Kidney glomerular epithelial cell (primary cell): ENCODE measurements at regions not wholly inside any gene's neighbourhood (a gene's known extent, or its start where the extent isn't known, plus 50 kb on each side); places are given as distances from the start of the nearest gene placed in this dataset.
A peak's percentile ranks its signal among the peaks of the same experiment; 100 is the strongest.

ENCODE experiments used
- DNase-seq: peaks from one replicate; lab custom pipeline; 2025; lab: John Stamatoyannopoulos, UW

DNA sequence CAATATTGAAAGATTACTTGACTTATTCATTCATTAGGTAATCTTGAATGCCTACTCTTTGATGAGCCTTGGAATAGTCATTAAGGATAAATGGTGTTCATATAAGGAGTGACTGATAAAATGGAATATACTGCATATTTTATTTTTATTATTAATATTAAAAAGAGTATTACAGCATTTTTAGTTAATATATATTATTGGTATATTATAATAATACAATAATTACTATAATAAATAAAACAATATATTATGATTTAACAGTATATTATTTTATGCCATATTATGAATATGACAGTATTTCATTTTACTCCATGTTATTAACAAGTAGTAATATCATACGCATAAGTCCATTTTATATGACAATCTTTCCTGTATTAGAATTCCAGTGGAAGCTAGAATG lies 490.8 kb upstream of the NFIA start:
- no peak for DNase-seq

DNA sequence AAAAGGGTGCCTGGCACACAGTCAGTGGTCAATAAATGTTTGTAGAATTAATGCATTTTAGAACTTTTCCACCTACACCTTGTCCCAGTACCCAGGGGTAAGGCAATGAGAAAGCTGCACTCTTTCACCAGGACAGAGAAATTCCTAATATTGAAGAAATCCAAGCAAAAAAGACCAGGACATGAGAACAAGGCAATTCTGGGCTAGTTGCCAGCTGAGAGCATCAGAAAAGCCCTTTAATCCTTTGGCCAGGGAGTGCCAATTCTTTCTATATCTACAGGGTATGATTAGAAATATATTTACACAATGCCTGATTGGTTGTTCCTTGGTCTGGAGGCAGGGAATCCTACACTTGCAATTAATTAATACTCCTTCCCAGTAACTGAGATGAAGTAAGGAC lies 492.4 kb upstream of the NFIA start:
- DNase-seq = no peak

- DNase-seq = no peak
Measured at GRCh38 chr1:60589046-60589748, 493.2 kb upstream of the NFIA start.

DNA sequence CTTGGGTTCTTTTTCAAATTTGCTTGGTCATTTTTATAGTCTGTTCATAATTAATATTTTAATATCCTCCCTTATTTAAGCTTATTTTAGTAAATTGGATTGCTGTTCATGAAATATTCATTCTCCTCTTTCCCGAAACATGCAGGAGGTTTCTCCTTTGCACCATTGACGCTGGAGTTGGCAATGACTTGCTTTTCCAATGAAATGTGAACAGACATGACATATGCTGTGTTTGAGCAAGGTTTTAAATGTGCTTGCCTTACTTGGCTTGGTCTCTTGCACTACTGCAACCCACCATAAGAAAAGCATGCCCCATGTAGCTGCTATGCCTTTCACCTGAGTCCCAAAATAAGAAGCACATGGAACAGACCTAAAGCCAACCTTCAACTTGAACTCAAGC lies 498.0 kb upstream of the NFIA start:
- DNase-seq = no peak

DNA sequence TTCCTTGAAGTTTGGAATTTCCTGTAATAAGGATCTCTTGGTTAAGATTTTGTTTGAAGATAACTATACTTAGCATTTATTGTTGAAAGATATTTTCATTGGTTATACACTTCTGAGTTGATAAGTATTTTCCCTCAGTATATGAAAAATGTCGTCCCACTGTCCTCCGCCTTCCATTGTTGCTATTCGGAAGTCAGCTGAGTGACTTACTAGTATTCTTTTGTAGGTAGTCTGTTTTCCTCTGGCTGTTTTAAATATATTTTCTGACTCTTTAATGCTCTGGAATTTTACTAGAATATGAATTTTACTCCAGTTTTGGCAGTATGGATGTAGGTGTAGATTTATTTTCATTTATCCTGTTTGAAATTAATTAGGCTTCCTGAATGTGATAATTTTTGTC lies 498.7 kb upstream of the NFIA start:
- no peak for DNase-seq

DNA sequence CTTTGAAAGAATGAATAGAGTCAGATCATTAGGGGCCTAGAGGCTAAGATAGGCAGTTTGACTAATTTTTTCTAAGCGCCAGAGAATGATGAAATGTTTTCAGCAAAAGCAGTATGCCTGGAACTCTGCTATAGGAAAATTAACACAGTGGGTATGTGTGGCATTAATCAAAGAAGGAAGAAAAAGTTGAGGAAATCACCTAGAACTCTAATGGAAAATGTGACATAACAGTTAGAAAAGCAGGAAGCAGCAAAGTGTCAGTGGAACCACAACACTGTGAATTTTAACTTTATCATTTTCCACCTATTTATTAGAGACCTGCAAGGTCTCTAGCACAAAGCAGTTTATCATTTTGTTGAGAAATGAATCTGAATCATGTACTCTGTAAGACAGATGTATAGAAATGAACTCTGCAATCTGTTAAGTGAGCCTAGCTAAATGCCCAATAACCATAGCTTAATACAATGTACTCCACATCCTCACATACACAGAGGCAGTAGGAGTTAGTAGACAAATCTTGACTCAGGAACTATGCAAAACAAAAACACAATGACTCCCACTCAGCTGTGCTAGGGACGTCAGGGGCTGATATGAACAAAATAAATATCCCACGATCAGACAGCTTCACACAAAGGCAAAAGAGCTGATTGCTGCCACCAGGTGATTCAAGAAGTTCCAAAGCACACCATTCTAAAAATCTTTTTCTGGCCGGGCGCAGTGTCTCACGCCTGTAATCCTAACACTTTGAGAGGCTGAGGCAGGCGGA lies 500.7 kb upstream of the NFIA start:
- no peak for DNase-seq

DNA sequence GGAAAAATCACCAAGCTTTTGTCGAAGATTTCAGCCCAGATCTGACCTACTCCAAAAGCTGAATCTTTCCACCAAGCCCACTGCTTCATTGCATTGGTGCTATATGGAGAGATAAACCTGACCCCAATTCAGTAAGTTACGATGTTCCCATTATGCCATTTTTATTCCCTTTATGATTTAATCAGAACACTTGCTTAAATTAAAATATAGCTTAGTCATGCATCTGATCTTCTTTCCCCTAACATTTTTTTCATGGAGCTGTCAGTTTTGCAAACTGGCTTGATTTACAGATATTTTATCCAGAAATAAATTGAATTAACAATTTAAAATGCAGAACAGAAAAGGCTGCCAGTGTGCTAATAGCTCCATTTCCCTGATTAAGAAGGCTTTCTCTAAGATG lies 503.5 kb upstream of the C1orf87 start:
- no peak for DNase-seq

DNA sequence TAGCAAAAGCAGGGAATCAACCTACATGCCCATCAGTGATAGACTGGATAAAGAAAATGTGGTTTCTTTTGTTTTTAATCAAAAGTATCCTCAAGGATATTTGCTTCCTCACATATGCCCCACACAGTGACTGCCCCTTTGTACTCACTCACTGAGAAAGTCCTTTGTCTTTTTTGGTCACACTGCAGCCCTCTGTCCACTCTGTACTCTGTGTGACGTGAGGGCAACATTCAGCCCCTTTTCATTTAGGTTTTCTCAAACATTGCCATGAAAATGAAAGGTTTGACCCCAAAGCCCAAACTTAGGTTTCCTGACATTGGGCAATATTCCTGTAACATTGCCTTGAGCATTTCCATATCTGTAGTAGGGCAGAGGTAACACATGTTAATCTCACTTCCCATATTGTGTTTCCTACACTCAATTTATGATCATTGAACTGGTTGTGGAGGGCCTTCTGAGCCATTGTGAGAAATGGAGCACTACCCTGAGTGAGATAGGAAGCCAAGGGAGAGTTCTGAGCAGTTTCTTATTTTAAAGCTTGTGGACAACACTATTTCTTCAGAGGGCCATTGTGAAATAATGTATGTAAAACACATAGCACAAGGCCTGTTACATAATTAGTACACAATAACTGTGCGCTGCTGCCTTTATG lies 501.9 kb upstream of the C1orf87 start:
- no peak for DNase-seq

- DNase-seq = peak; percentile 57
Measured at GRCh38 chr1:60573726-60574409, 500.3 kb upstream of the C1orf87 start.

- no peak for DNase-seq
Measured at GRCh38 chr1:60573121-60573520, 499.6 kb upstream of the C1orf87 start.

DNA sequence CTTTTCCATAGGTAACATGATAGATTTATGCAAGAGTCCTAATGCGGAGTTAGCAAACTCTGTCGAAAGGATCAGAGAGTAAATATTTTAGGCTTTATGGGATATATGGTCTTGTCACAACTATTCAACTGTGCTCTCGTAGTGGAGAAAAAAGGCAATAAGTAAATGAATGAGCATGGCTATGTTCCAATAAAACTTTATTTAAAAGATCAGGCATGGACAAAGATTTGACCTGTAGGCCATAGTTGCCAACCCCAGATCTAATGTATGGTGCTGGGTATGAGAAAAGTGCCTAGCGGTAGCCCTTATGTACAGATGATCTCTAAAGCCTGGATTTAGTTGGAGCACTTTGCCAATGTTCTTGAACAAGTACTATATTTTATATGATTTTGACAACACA lies 498.8 kb upstream of the C1orf87 start:
- no peak for DNase-seq

- DNase-seq = peak; percentile 43
Measured at GRCh38 chr1:60571811-60572210, 498.2 kb upstream of the C1orf87 start.

DNA sequence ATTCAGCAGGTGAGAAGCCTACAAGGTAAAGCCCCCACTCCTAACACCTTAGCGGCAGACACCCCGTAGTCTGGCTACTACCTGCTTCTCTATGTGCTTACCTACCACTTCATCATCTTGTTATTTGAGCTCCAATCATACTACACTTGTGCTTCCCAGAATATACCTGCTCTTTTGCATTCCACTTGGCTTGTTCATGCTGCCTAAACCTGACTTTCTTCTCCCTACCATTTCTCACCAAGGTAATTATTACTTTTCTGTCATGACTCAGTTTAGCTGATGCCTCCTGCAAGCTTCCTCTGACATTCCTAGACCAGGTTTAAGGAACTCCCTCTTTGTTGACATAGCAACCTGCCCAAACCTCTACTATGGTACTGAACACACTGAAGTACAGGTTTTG lies 495.6 kb upstream of the C1orf87 start:
- peak; percentile 85 for DNase-seq

DNA sequence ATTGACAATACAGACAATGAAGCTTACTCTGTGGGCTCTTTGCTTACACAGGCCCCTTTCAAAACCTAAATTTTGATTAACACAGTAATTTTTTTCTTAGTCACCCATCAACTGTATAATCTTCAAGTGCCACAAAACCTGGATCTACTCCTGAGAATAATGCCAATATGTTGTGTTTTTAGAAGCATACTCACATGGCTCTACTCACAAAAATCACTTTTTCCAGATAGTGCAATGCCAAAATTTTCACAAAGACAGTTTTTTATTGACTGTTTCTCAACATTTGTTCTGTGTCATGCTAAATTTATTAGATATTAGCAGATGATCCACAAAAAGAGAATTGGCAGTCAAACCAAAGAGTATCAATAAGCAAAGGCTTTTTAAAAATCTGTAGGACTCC lies 493.7 kb upstream of the C1orf87 start:
- no peak for DNase-seq

DNA sequence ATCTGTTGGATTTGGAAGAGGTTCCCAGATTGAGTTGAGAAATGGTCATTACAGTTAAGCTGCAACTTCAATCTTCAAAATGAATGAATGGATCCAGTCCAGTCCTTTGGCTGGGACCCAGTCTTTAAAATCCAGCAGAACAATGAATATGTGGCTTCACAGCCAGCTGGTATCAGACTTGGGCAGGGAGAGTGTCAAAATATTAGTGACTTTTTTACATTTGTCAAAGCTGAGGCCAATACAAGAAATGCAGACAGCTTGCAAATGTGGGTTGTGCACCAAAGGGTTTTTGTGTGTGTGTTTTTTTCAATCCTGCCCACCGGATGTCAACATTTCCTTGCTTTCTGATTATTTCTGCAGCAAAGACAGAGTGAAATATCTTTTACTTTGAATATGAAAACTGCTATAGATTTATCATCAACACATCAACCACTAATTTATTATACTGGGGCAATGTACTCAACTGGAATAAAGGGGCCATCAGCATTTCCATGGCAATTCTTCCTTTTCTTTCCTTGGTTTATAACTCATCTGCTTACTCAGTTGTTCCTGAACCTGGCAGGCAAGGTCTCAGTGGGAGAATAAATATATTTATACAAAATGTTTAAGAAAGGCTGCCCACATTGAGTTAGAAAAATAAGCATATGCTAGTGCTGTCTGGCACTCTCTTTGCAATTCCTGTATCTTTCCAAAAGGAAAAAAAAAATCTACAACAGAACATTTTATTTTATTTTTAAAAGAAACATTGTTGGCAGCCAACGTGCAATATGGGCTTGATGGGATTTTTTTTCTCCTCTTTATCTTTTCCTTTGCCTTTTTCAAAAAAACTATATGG lies 491.6 kb upstream of the C1orf87 start:
- DNase-seq = no peak

DNA sequence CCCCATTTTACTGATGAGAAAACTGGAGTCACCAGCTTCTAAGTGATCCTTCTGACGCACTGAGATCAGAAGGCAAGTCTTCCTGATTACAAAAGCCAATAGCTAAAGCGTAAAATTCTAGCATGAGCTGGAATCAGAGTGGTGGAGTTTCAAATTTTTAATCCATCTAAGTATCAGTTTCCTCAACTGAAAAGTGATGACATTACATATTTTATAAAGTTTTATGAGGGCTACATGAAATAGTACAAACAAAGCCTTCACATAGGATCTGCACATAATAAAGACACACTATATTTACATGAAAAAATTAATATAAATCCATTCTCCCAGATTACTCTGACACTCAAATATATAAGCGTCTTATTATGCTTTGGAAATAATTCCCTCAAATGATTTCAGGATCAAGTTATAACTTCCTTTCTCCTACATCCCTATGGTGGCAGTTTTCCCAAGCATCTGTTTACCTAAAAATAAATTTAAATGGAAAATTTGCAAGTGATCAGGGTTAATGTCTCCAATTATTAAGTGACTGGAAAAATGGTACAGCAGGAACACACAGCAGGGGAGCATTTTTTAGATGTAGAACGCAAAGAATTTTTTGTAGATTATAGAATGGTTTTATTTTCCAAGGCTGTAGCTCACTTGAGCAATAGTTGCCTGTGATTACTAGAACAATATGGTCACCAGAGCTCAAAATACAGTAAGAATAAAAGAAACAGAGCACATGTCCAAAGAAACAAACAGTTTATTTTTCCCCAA lies 490.4 kb upstream of the C1orf87 start:
- no peak for DNase-seq

- DNase-seq = no peak
Measured at GRCh38 chr1:60562740-60563139, 489.2 kb upstream of the C1orf87 start.

GRCh38 chr1:60560701-60561100 lies 487.1 kb upstream of the C1orf87 start:
- no peak for DNase-seq

GRCh38 chr1:60558236-60558635 lies 484.7 kb upstream of the C1orf87 start:
- no peak for DNase-seq

DNA sequence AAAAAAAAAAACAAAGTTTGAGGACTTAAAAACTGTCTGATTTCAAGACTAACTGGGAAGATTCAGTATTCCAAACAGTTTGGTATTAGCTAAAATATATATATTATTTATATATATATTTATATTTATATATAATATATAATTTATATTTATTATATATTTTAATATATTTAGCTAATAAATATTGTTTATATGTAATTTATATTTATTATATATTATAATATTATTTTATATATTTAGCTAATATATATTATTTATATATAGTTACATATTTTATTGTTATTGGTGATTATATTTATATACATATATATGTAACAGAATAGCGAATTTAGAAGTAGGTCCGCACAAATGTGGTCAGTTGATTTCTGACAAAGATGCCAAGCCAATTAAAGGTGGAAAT lies 480.2 kb upstream of the C1orf87 start:
- no peak for DNase-seq

GRCh38 chr1:60547821-60548220 lies 474.3 kb upstream of the C1orf87 start:
- DNase-seq = no peak
